Adipocyte (in vitro differentiated cells): ENCODE measurements at regions not wholly inside any gene's neighbourhood (a gene's known extent, or its start where the extent isn't known, plus 50 kb on each side); places are given as distances from the start of the nearest gene placed in this dataset.

Source experiments
- DNase-seq: peaks from one replicate; pipeline ENCODE4 v3.0.0-alpha.2; 2015; ENCODE audit warnings: low read depth
- H3K27me3 ChIP-seq: replicated peaks from 2 replicates; pipeline ENCODE4 v1.7.0; 2013; ENCODE audit warnings: mild to moderate bottlenecking, low read length, moderate library complexity; ENCODE audit not compliant: control insufficient read depth, insufficient read depth
- H3K36me3 ChIP-seq: 2 replicates; pipeline ENCODE4 v1.7.0; 2013; ENCODE audit warnings: low read length, mild to moderate bottlenecking, moderate library complexity; ENCODE audit not compliant: control insufficient read depth, insufficient read depth, severe bottlenecking
- H3K4me1 ChIP-seq: 2 replicates; pipeline ENCODE4 v1.7.0; 2013; ENCODE audit warnings: mild to moderate bottlenecking, low read length, moderate library complexity; ENCODE audit not compliant: control insufficient read depth, insufficient read depth
- H3K4me3 ChIP-seq: 2 replicates; pipeline ENCODE4 v1.7.0; 2013; ENCODE audit warnings: mild to moderate bottlenecking, low read length, moderate library complexity
- H3K9ac ChIP-seq: 2 replicates; pipeline ENCODE4 v1.7.0; 2013; ENCODE audit warnings: mild to moderate bottlenecking, low read length, moderate library complexity
- H3K9me3 ChIP-seq: 2 replicates; pipeline ENCODE4 v1.7.0; 2013; ENCODE audit warnings: mild to moderate bottlenecking, low read length, moderate library complexity; ENCODE audit not compliant: control insufficient read depth

GRCh38 chr6:103018426-103018825, 1624.9 kb downstream of the GRIK2 start:
- H3K4me1 ChIP-seq = no peaks in the 10 kb centered on the region
- H3K4me3 ChIP-seq = no peak overlapping the region
- no peaks in the 10 kb centered on the region for H3K36me3 ChIP-seq
- no peak for DNase-seq
- no peaks in the 10 kb centered on the region for H3K27me3 ChIP-seq
- no peak overlapping the region for H3K9ac ChIP-seq
- peaks cover 4% of the 10 kb centered on the region for H3K9me3 ChIP-seq

DNA sequence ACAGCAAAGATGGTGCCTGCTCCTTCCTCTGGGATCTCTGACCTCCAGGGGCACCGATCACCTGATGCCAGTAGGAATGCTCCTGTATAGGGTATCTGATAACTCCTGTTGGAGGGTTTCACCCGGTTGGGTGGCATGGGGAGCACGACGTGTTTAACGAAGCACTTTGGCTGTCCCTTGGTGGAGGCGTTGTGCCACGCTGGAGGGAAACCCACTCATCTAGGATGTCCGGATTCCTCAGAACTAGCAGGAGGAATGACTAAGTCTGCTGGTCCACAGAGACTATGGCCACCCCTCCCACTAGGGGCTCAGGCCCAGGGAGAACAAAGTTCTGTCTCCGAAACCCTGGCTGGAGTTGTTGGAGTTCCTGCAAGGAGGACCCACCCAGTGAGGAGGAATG, 1624.4 kb downstream of the GRIK2 start:
- no peaks in the 10 kb centered on the region for H3K4me1 ChIP-seq
- no peak for DNase-seq
- no peak overlapping the region for H3K9ac ChIP-seq
- no peaks in the 10 kb centered on the region for H3K27me3 ChIP-seq
- no peak overlapping the region for H3K4me3 ChIP-seq
- peaks cover 4% of the 10 kb centered on the region for H3K9me3 ChIP-seq
- no peaks in the 10 kb centered on the region for H3K36me3 ChIP-seq

DNA sequence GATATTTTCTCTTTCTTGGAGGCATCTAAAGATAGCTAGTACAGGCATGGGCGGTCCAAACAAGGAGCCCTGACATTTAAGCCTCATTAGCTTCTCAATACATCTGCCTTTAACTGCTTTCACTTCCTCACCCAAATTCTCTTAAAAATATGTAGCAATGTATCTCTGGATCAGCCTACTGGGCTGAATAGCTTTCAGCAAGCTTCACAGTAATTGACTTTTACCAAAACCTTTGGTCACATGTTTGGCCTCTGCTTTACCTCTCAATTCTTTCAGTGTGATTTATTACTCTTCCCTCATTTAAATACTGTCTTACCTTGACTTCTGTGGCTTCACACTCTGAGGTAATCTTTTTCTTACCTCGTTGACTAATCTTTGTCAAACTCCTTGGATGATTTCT, 1618.1 kb downstream of the GRIK2 start:
- Histone ChIP-seq H3K27me3 (no peaks in the 10 kb centered on the region), H3K9me3 (no peaks in the 10 kb centered on the region)

DNA sequence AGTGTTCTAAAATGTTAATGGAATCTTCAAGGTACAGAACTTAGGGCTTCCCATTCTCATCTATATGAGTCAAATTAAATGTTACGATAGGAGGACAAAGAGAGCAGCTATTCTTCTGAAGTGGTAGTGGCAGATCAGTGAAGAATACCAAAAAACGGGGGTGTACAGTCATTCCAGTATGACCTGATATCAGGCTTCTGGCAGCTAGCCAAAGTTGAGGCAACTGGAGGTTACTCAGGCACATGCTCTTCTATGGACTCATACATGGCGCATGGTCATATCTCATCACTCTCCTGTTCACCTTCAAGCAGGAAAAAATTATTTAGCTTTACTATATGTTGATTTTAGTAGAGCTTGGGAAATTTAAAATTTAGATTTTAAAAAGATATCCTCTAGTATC, 1608.8 kb downstream of the GRIK2 start:
- no peak for DNase-seq
- Histone ChIP-seq H3K36me3 (no peaks in the 10 kb centered on the region), H3K9ac (no peak overlapping the region), H3K9me3 (no peaks in the 10 kb centered on the region), H3K27me3 (no peaks in the 10 kb centered on the region), H3K4me3 (no peak overlapping the region), H3K4me1 (no peaks in the 10 kb centered on the region)

More for the DNA sequence above, 1618.1 kb downstream of the GRIK2 start:
- Histone ChIP-seq H3K4me1 (no peaks in the 10 kb centered on the region), H3K4me3 (no peak overlapping the region), H3K9ac (no peak overlapping the region), H3K36me3 (no peaks in the 10 kb centered on the region)
- DNase-seq = no peak

GRCh38 chr6:103001724-103002123, 1608.2 kb downstream of the GRIK2 start:
- Histone ChIP-seq H3K9ac (no peak overlapping the region), H3K4me3 (no peak overlapping the region), H3K36me3 (no peaks in the 10 kb centered on the region), H3K27me3 (no peaks in the 10 kb centered on the region), H3K4me1 (no peaks in the 10 kb centered on the region), H3K9me3 (no peaks in the 10 kb centered on the region)
- DNase-seq = no peak

GRCh38 chr6:103000688-103001087, 1607.2 kb downstream of the GRIK2 start:
- Histone ChIP-seq H3K9ac (no peak overlapping the region), H3K36me3 (no peaks in the 10 kb centered on the region), H3K9me3 (no peaks in the 10 kb centered on the region), H3K27me3 (no peaks in the 10 kb centered on the region), H3K4me1 (no peaks in the 10 kb centered on the region), H3K4me3 (no peak overlapping the region)
- DNase-seq = no peak

- H3K9ac ChIP-seq = no peak overlapping the region
- no peaks in the 10 kb centered on the region for H3K27me3 ChIP-seq
- H3K4me3 ChIP-seq = no peak overlapping the region
- no peak for DNase-seq
- no peaks in the 10 kb centered on the region for H3K4me1 ChIP-seq
- no peaks in the 10 kb centered on the region for H3K9me3 ChIP-seq
- H3K36me3 ChIP-seq = no peaks in the 10 kb centered on the region
Measured at GRCh38 chr6:102995491-102995890, 1602.0 kb downstream of the GRIK2 start.

GRCh38 chr6:102994866-102995265, 1601.4 kb downstream of the GRIK2 start:
- H3K36me3 ChIP-seq = no peaks in the 10 kb centered on the region
- H3K9me3 ChIP-seq = no peaks in the 10 kb centered on the region
- H3K4me1 ChIP-seq = no peaks in the 10 kb centered on the region
- H3K4me3 ChIP-seq = no peak overlapping the region
- H3K27me3 ChIP-seq = no peaks in the 10 kb centered on the region
- H3K9ac ChIP-seq = no peak overlapping the region
- no peak for DNase-seq

GRCh38 chr6:102986086-102986485, 1592.6 kb downstream of the GRIK2 start:
- no peaks in the 10 kb centered on the region for H3K36me3 ChIP-seq

DNA sequence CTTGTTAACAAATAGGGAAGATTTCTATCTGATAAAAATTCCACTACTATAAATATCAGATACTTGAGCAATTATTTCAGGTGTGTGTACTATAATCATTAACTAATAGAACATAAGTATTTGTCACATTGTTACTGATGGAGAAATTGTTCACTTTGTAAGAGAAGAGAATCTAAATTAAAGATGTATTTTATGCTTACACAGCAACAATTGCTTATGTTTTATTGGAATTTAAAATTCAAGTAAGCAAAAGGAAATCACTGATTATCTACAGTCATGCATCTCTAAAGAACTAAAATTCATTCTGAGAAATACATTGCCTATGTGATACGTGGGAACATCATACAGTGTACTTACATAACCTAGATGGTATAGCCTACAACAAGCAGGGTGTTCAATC, 1590.8 kb downstream of the GRIK2 start:
- no peaks in the 10 kb centered on the region for H3K9me3 ChIP-seq
- H3K4me3 ChIP-seq = no peak overlapping the region
- H3K27me3 ChIP-seq = no peaks in the 10 kb centered on the region
- DNase-seq = no peak
- H3K9ac ChIP-seq = no peak overlapping the region
- no peaks in the 10 kb centered on the region for H3K4me1 ChIP-seq
- no peaks in the 10 kb centered on the region for H3K36me3 ChIP-seq

More at GRCh38 chr6:102986086-102986485, 1592.6 kb downstream of the GRIK2 start:
- no peaks in the 10 kb centered on the region for H3K9me3 ChIP-seq
- no peak overlapping the region for H3K4me3 ChIP-seq
- no peak overlapping the region for H3K9ac ChIP-seq
- no peaks in the 10 kb centered on the region for H3K27me3 ChIP-seq
- DNase-seq = no peak
- no peaks in the 10 kb centered on the region for H3K4me1 ChIP-seq

DNA sequence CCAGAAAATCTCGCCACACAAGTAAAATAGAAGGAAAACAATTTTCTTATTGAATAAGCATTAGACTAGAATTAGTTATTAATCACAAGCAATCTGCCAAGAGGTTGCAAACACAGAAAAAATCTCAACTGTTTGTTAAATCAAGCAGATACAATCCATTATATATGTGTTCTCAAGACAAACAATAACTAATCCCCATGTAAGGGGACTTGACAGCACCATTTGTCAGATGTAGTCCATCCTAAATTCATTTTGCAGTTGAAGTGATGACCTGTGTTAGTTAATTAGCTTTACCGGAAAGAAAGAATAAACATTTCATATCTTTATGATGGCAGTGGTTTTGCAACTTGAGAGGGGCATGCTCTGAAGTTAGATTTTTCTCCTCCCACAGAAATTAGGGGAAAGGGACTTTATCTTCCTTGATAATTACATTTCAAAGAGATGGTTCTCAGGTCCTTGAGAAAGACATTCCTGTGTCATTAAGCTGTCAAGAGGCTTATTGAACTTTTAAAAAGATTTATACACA, 1588.0 kb downstream of the GRIK2 start:
- H3K9me3 ChIP-seq = no peaks in the 10 kb centered on the region
- no peaks in the 10 kb centered on the region for H3K27me3 ChIP-seq
- DNase-seq = no peak

DNA sequence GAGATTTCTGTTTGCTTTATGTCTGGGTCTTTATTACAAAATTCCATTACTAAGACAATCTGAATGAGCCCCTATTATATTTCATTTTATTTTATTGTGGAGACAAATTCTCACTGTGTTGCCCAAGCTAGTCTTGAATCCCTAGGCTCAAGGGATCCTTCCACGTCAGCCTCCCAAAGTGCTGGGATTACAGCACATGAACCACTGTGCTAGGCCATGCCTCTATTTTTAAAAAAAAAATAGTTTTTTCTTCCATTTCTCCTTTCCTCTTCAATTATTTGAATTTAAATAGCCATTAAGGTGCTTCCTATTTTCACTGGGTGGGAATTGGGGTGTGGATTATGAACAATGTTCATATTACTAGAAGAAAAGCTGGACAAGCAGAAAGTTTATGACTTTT, 1587.4 kb downstream of the GRIK2 start:
- Histone ChIP-seq H3K4me3 (no peak overlapping the region), H3K9ac (no peak overlapping the region), H3K36me3 (no peaks in the 10 kb centered on the region), H3K9me3 (no peaks in the 10 kb centered on the region), H3K27me3 (no peaks in the 10 kb centered on the region), H3K4me1 (no peaks in the 10 kb centered on the region)
- DNase-seq = no peak

More for the DNA sequence above, 1588.0 kb downstream of the GRIK2 start:
- H3K36me3 ChIP-seq = no peaks in the 10 kb centered on the region
- no peak overlapping the region for H3K4me3 ChIP-seq
- H3K4me1 ChIP-seq = no peaks in the 10 kb centered on the region
- no peak overlapping the region for H3K9ac ChIP-seq
